ENCODE measurements at regions not wholly inside any gene's neighbourhood (a gene's known extent, or its start where the extent isn't known, plus 50 kb on each side); places are given as distances from the start of the nearest gene placed in this dataset.

- peaks cover 0 to 4% of the 10 kb centered on the region in 2 donors for H3K27me3 Mint-ChIP-seq
- H3K9me3 Mint-ChIP-seq, result no peaks in the 10 kb centered on the region
- DNase-seq, result no peak
- no peaks in the 10 kb centered on the region for H3K4me1 Mint-ChIP-seq
- ATAC-seq (replicated peaks), result no peak
- no peak overlapping the region for H3K27ac Mint-ChIP-seq
- H3K36me3 Mint-ChIP-seq, result no peaks in the 10 kb centered on the region
- H3K4me3 Mint-ChIP-seq, result no peak overlapping the region
These were observed 71.4 kb upstream of the FLT1 start for GRCh38 chr13:28566283-28566682.

GRCh38 chr13:28564030-28564429 is 69.1 kb upstream of the FLT1 start:
- H3K4me3 Mint-ChIP-seq, result no peak overlapping the region
- H3K27ac Mint-ChIP-seq, result no peak overlapping the region
- H3K9me3 Mint-ChIP-seq, result no peaks in the 10 kb centered on the region
- ATAC-seq (replicated peaks) (no peak), DNase-seq (no peak)
- H3K4me1 Mint-ChIP-seq, result no peaks in the 10 kb centered on the region
- no peaks in the 10 kb centered on the region for H3K36me3 Mint-ChIP-seq
- peaks cover 0 to 10% of the 10 kb centered on the region in 2 donors for H3K27me3 Mint-ChIP-seq

- no peaks in the 10 kb centered on the region for H3K9me3 Mint-ChIP-seq
- H3K27me3 Mint-ChIP-seq, result peaks cover 0 to 10% of the 10 kb centered on the region in 2 donors
- no peak overlapping the region for H3K4me3 Mint-ChIP-seq
- no peaks in the 10 kb centered on the region for H3K36me3 Mint-ChIP-seq
- ATAC-seq (replicated peaks) (no peak), DNase-seq (no peak)
- H3K27ac Mint-ChIP-seq, result no peak overlapping the region
- no peaks in the 10 kb centered on the region for H3K4me1 Mint-ChIP-seq
These were observed 68.7 kb upstream of the FLT1 start for GRCh38 chr13:28563609-28564008.

GRCh38 chr13:28560612-28561011 is 65.7 kb upstream of the FLT1 start:
- H3K9me3 Mint-ChIP-seq, result no peaks in the 10 kb centered on the region
- no peak for ATAC-seq (replicated peaks)
- H3K4me3 Mint-ChIP-seq, result no peak overlapping the region
- H3K4me1 Mint-ChIP-seq, result no peaks in the 10 kb centered on the region
- H3K27ac Mint-ChIP-seq, result no peak overlapping the region
- no peak for DNase-seq
- H3K27me3 Mint-ChIP-seq, result peaks cover 0 to 6% of the 10 kb centered on the region in 2 donors
- H3K36me3 Mint-ChIP-seq, result no peaks in the 10 kb centered on the region

- Mint-ChIP-seq H3K36me3 (no peaks in the 10 kb centered on the region), H3K4me3 (no peak overlapping the region), H3K27ac (no peak overlapping the region), H3K9me3 (no peaks in the 10 kb centered on the region), H3K27me3 (peaks cover 0 to 6% of the 10 kb centered on the region in 2 donors), H3K4me1 (no peaks in the 10 kb centered on the region)
- DNase-seq, result no peak
- no peak for ATAC-seq (replicated peaks)
These were observed 64.8 kb upstream of the FLT1 start for GRCh38 chr13:28559636-28560259.

GRCh38 chr13:28558567-28558966 is 63.6 kb upstream of the FLT1 start:
- no peak overlapping the region for H3K27ac Mint-ChIP-seq
- ATAC-seq (replicated peaks), result no peak
- no peak for DNase-seq
- H3K4me3 Mint-ChIP-seq, result no peak overlapping the region
- H3K36me3 Mint-ChIP-seq, result no peaks in the 10 kb centered on the region
- no peaks in the 10 kb centered on the region for H3K9me3 Mint-ChIP-seq
- H3K4me1 Mint-ChIP-seq, result no peaks in the 10 kb centered on the region
- peaks cover 0 to 6% of the 10 kb centered on the region in 2 donors for H3K27me3 Mint-ChIP-seq

- H3K4me1 Mint-ChIP-seq, result no peaks in the 10 kb centered on the region
- peaks cover 0 to 6% of the 10 kb centered on the region in 2 donors for H3K27me3 Mint-ChIP-seq
- H3K27ac Mint-ChIP-seq, result no peak overlapping the region
- no peaks in the 10 kb centered on the region for H3K9me3 Mint-ChIP-seq
- H3K4me3 Mint-ChIP-seq, result no peak overlapping the region
- H3K36me3 Mint-ChIP-seq, result no peaks in the 10 kb centered on the region
- no peak for DNase-seq
- no peak for ATAC-seq (replicated peaks)
These were observed 63.0 kb upstream of the FLT1 start for GRCh38 chr13:28557725-28558520.

- Mint-ChIP-seq H3K36me3 (no peaks in the 10 kb centered on the region), H3K27ac (no peak overlapping the region), H3K9me3 (no peaks in the 10 kb centered on the region), H3K4me3 (no peak overlapping the region), H3K4me1 (peaks cover 7 to 11% of the 10 kb centered on the region in 2 donors), H3K27me3 (peaks cover 0 to 14% of the 10 kb centered on the region in 2 donors)
- ATAC-seq (replicated peaks), result no peak
- no peak for DNase-seq
These were observed 60.2 kb upstream of the FLT1 start for GRCh38 chr13:28555096-28555495.

- DNase-seq, result no peak
- Mint-ChIP-seq H3K27ac (no peak overlapping the region), H3K27me3 (peaks cover 0 to 11% of the 10 kb centered on the region in 2 donors), H3K4me3 (no peak overlapping the region), H3K4me1 (peaks cover 7 to 12% of the 10 kb centered on the region in 2 donors), H3K9me3 (no peaks in the 10 kb centered on the region), H3K36me3 (peaks cover 0 to 2% of the 10 kb centered on the region in 2 donors)
- no peak for ATAC-seq (replicated peaks)
These were observed 59.0 kb upstream of the FLT1 start for GRCh38 chr13:28553971-28554370.

- DNase-seq (no peak), ATAC-seq (replicated peaks) (no peak)
- Mint-ChIP-seq H3K36me3 (peaks cover 0 to 3% of the 10 kb centered on the region in 2 donors), H3K4me1 (peaks cover 7 to 12% of the 10 kb centered on the region in 2 donors), H3K27ac (peak overlapping the region; percentile 56), H3K27me3 (peaks cover 5 to 17% of the 10 kb centered on the region in 2 donors), H3K4me3 (no peak overlapping the region), H3K9me3 (no peaks in the 10 kb centered on the region)
These were observed 57.4 kb upstream of the FLT1 start for GRCh38 chr13:28552288-28552687.

GRCh38 chr13:28551498-28551895 is 56.6 kb upstream of the FLT1 start:
- Mint-ChIP-seq H3K36me3 (peaks cover 0 to 3% of the 10 kb centered on the region in 2 donors), H3K27me3 (peaks cover 7 to 17% of the 10 kb centered on the region in 2 donors), H3K27ac (peak overlapping the region; percentile 59), H3K4me3 (no peak overlapping the region), H3K9me3 (no peaks in the 10 kb centered on the region), H3K4me1 (peaks cover 7 to 12% of the 10 kb centered on the region in 2 donors)
- DNase-seq (no peak), ATAC-seq (replicated peaks) (peak; percentile 48 to 65)

- Mint-ChIP-seq H3K9me3 (no peaks in the 10 kb centered on the region), H3K27ac (peak overlapping the region; percentile 59), H3K4me1 (peaks cover 7 to 12% of the 10 kb centered on the region in 2 donors), H3K36me3 (peaks cover 0 to 3% of the 10 kb centered on the region in 2 donors), H3K4me3 (no peak overlapping the region), H3K27me3 (peaks cover 7 to 17% of the 10 kb centered on the region in 2 donors)
- DNase-seq, result no peak
- ATAC-seq (replicated peaks), result peak; percentile 34 to 69
These were observed 56.0 kb upstream of the FLT1 start for GRCh38 chr13:28550721-28551497.

GRCh38 chr13:28550091-28550490 is 55.2 kb upstream of the FLT1 start:
- H3K36me3 Mint-ChIP-seq, result peaks cover 0 to 3% of the 10 kb centered on the region in 2 donors
- ATAC-seq (replicated peaks) (no peak), DNase-seq (no peak)
- H3K27ac Mint-ChIP-seq, result peak overlapping the region; percentile 56
- no peak overlapping the region for H3K4me3 Mint-ChIP-seq
- H3K4me1 Mint-ChIP-seq, result peaks cover 7 to 12% of the 10 kb centered on the region in 2 donors
- no peaks in the 10 kb centered on the region for H3K9me3 Mint-ChIP-seq
- peaks cover 7 to 17% of the 10 kb centered on the region in 2 donors for H3K27me3 Mint-ChIP-seq

GRCh38 chr13:28548872-28549271 is 53.9 kb upstream of the FLT1 start:
- peaks cover 7 to 24% of the 10 kb centered on the region in 2 donors for H3K27me3 Mint-ChIP-seq
- ATAC-seq (replicated peaks), result no peak
- no peak for DNase-seq
- H3K27ac Mint-ChIP-seq, result peak overlapping the region; percentile 83
- peaks cover 4 to 13% of the 10 kb centered on the region in 2 donors for H3K36me3 Mint-ChIP-seq
- H3K9me3 Mint-ChIP-seq, result peaks cover 7 to 10% of the 10 kb centered on the region in 2 donors
- H3K4me1 Mint-ChIP-seq, result peaks cover 11 to 12% of the 10 kb centered on the region in 2 donors
- H3K4me3 Mint-ChIP-seq, result no peak overlapping the region

Measured in stimulated activated naive B cell treated with anti-CD40 and anti-IgM and Interleukin-4, amounts not matched to agents 10 μg/mL and 1 μg/mL and 100 μg/mL, for 72 hours (primary cell).